ENCODE measurements at regions not wholly inside any gene's neighbourhood (a gene's known extent, or its start where the extent isn't known, plus 50 kb on each side); places are given as distances from the start of the nearest gene placed in this dataset.

DNA sequence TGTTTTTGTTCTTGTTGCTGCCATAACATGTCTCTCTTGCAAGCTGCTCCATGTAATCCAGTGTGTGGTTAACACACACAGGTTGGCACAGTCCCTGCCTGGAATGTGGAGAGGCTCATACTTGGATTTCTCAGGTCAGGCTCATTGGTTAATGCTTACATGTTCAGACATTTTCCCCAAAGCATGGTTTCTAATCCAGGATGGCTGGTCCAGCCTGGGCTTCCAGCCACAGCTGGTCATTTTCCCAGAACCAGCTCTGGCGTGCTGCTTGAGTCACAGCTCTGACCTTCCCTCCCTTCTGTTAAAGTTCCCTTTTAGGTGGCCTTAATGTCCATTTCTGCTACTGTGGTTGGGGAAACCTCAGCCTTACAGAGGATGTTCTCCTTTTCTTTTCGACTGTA, 294.3 kb downstream of the TAF11L14 start:
- intact Hi-C loops (cut with DNase I) = no loop called here
- WGBS, 2 donors = 12 to 24% methylated on average over 2 of the region's 2 CpGs
- Histone ChIP-seq H3K27ac (no peak overlapping the region), H3K4me1 (no peaks in the 10 kb centered on the region), H3K27me3 (no peaks in the 10 kb centered on the region), H3K4me3 (no peak overlapping the region), H3K9me3 (no peaks in the 10 kb centered on the region), H3K36me3 (replicated peaks in 1 of 2; ENCODE audit: insufficient read depth in 1 of 2, low read depth in 2 of 2) (no peaks in the 10 kb centered on the region)
- no peak for TF ChIP-seq POLR2A (IDR thresholded peaks at IDR 0.05)
- TF ChIP-seq, protein P1, sequence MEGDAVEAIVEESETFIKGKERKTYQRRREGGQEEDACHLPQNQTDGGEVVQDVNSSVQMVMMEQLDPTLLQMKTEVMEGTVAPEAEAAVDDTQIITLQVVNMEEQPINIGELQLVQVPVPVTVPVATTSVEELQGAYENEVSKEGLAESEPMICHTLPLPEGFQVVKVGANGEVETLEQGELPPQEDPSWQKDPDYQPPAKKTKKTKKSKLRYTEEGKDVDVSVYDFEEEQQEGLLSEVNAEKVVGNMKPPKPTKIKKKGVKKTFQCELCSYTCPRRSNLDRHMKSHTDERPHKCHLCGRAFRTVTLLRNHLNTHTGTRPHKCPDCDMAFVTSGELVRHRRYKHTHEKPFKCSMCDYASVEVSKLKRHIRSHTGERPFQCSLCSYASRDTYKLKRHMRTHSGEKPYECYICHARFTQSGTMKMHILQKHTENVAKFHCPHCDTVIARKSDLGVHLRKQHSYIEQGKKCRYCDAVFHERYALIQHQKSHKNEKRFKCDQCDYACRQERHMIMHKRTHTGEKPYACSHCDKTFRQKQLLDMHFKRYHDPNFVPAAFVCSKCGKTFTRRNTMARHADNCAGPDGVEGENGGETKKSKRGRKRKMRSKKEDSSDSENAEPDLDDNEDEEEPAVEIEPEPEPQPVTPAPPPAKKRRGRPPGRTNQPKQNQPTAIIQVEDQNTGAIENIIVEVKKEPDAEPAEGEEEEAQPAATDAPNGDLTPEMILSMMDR (IDR thresholded peaks at IDR 0.05) = no peak
- DNase-seq (peak; percentile 29 to 80 (median 50)), ATAC-seq (peak; percentile 60)

DNA sequence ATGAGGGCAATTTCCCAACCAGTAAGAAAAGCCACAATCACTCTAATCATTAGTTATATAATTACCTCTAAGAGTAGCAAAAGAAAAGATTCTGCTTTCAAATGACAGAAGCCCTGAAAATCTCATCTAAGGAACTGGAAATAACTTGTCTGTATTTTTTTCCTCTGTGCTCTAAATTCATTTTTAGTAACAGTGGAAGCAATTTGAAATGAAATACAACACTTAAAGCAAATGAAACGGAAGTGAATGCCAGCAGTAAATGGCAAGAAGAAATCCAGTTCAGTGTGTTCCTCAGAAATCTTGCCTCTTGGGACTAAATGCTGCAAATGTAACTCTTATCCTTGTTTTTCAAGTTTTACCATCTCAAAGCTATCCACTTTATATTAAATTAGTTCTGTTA, 294.9 kb downstream of the TAF11L14 start:
- H3K4me1 ChIP-seq = no peaks in the 10 kb centered on the region
- DNase-seq (no peak), ATAC-seq (no peak)
- H3K36me3 ChIP-seq (replicated peaks in 1 of 2; ENCODE audit: insufficient read depth in 1 of 2, low read depth in 2 of 2) = no peaks in the 10 kb centered on the region
- H3K27ac ChIP-seq = no peak overlapping the region
- 45 to 57% methylated on average over 1 of the region's 1 CpG for WGBS, 2 donors
- no peaks in the 10 kb centered on the region for H3K9me3 ChIP-seq
- intact Hi-C loops (cut with DNase I) = no loop called here
- no peaks in the 10 kb centered on the region for H3K27me3 ChIP-seq
- TF ChIP-seq, protein P1 (IDR thresholded peaks at IDR 0.05) = no peak
- no peak for TF ChIP-seq POLR2A (IDR thresholded peaks at IDR 0.05)
- no peak overlapping the region for H3K4me3 ChIP-seq

DNA sequence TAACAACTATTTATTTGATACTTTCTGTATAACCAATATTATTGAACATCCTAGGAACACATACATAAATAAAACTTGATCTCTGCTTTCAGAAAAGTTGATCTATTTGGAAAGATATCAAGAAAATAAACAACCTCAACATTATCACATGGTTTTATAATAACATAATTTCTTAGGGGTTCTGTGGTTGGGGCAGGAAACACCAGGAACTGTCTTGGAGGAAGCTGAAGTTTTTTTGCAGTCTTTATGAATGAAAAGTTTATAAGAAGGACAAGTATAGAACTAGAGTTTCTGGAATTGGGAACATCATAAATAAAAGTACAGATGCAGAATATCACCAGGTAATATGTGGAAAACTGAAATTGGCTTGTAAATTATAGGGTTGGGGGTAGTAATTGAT, 296.1 kb downstream of the TAF11L14 start:
- H3K4me1 ChIP-seq = no peaks in the 10 kb centered on the region
- DNase-seq (no peak), ATAC-seq (no peak)
- H3K27me3 ChIP-seq = no peaks in the 10 kb centered on the region
- H3K27ac ChIP-seq = no peak overlapping the region
- intact Hi-C loops (cut with DNase I) = no loop called here
- no peaks in the 10 kb centered on the region for H3K9me3 ChIP-seq
- TF ChIP-seq, protein P1 (IDR thresholded peaks at IDR 0.05) = no peak
- TF ChIP-seq POLR2A (IDR thresholded peaks at IDR 0.05) = no peak
- no peaks in the 10 kb centered on the region for H3K36me3 ChIP-seq (replicated peaks in 1 of 2; ENCODE audit: insufficient read depth in 1 of 2, low read depth in 2 of 2)
- H3K4me3 ChIP-seq = no peak overlapping the region

DNA sequence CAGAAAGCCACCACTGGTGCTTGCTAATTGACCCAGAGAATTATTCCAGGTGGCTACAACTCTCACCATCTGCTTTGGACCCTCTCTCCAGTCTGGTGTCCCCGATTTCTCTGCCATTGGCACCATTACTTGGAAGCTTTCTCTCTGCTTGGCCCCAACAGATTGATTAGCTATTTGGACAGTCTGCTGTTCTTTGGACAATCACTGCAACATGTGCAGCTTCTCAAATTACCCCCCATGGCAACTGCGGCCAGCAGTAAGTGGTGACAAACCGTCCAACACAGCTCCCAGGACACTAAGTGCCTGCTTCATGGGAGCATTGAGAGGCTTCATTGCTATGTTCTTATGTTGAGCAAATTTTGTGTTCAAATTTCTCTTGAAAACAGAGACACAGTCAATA, 309.8 kb downstream of the TAF11L14 start:
- WGBS, 2 donors = 41 to 50% methylated on average over 3 of the region's 3 CpGs
- Histone ChIP-seq H3K4me1 (no peaks in the 10 kb centered on the region), H3K27ac (no peak overlapping the region), H3K36me3 (replicated peaks in 1 of 2; ENCODE audit: insufficient read depth in 1 of 2, low read depth in 2 of 2) (no peaks in the 10 kb centered on the region), H3K4me3 (no peak overlapping the region), H3K27me3 (no peaks in the 10 kb centered on the region), H3K9me3 (no peaks in the 10 kb centered on the region)
- intact Hi-C loops (cut with DNase I) = no loop called here
- no peak for ATAC-seq
- no peak for DNase-seq
- TF ChIP-seq, protein P1 (IDR thresholded peaks at IDR 0.05) = no peak
- TF ChIP-seq POLR2A (IDR thresholded peaks at IDR 0.05) = no peak

DNA sequence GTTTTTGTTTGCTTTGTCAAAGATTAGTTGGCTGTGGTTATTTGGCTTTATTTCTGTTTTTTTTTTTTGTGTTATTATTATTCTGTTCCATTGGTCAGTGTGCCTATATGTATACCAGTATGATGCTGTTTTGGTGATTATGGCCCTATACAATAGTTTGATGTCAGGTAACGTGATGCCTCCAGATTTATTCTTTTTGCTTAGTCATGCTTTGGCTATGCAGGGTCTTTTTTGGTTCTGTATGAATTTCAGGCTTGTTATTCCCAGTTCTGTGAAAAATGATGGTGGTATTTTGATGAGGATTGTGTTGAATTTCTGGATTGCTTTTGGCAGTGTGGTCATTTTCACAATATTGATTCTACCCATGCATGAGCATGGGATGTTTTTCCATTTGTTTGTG, 312.8 kb downstream of the TAF11L14 start:
- no peak for TF ChIP-seq POLR2A (IDR thresholded peaks at IDR 0.05)
- TF ChIP-seq, protein P1 (IDR thresholded peaks at IDR 0.05) = no peak
- no peak for DNase-seq
- H3K4me3 ChIP-seq = no peak overlapping the region
- intact Hi-C loops (cut with DNase I) = no loop called here
- H3K4me1 ChIP-seq = no peaks in the 10 kb centered on the region
- H3K27ac ChIP-seq = no peak overlapping the region
- H3K27me3 ChIP-seq = no peaks in the 10 kb centered on the region
- H3K36me3 ChIP-seq (replicated peaks in 1 of 2; ENCODE audit: insufficient read depth in 1 of 2, low read depth in 2 of 2) = no peaks in the 10 kb centered on the region
- no peak for ATAC-seq
- H3K9me3 ChIP-seq = no peaks in the 10 kb centered on the region
- 37 to 66% methylated on average over 1 of the region's 1 CpG for WGBS, 2 donors

Measured in body of pancreas (tissue), 4 donors.